ENCODE measurements at regions not wholly inside any gene's neighbourhood (a gene's known extent, or its start where the extent isn't known, plus 50 kb on each side); places are given as distances from the start of the nearest gene placed in this dataset.

- Mint-ChIP-seq H3K4me3 (ENCODE audit: unreplicated experiment) (no peak overlapping the region), H3K4me1 (ENCODE audit: low read depth, unreplicated experiment) (no peaks in the 10 kb centered on the region), H3K36me3 (ENCODE audit: unreplicated experiment) (no peaks in the 10 kb centered on the region), H3K9me3 (ENCODE audit: unreplicated experiment) (peaks cover 3% of the 10 kb centered on the region), H3K27ac (ENCODE audit: unreplicated experiment) (no peak overlapping the region), H3K27me3 (ENCODE audit: unreplicated experiment) (peaks cover 5% of the 10 kb centered on the region)
- TF ChIP-seq, protein P1, sequence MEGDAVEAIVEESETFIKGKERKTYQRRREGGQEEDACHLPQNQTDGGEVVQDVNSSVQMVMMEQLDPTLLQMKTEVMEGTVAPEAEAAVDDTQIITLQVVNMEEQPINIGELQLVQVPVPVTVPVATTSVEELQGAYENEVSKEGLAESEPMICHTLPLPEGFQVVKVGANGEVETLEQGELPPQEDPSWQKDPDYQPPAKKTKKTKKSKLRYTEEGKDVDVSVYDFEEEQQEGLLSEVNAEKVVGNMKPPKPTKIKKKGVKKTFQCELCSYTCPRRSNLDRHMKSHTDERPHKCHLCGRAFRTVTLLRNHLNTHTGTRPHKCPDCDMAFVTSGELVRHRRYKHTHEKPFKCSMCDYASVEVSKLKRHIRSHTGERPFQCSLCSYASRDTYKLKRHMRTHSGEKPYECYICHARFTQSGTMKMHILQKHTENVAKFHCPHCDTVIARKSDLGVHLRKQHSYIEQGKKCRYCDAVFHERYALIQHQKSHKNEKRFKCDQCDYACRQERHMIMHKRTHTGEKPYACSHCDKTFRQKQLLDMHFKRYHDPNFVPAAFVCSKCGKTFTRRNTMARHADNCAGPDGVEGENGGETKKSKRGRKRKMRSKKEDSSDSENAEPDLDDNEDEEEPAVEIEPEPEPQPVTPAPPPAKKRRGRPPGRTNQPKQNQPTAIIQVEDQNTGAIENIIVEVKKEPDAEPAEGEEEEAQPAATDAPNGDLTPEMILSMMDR (IDR thresholded peaks at IDR 0.05; ENCODE audit: partially characterized antibody, unreplicated experiment): no peak
- no peak for DNase-seq
Measured at GRCh38 chr7:145005601-145006000, 169.7 kb upstream of the TPK1 start.

- Mint-ChIP-seq H3K4me1 (ENCODE audit: low read depth, unreplicated experiment) (no peaks in the 10 kb centered on the region), H3K4me3 (ENCODE audit: unreplicated experiment) (no peak overlapping the region), H3K27me3 (ENCODE audit: unreplicated experiment) (peaks cover 2% of the 10 kb centered on the region), H3K36me3 (ENCODE audit: unreplicated experiment) (peaks cover 5% of the 10 kb centered on the region), H3K27ac (ENCODE audit: unreplicated experiment) (no peak overlapping the region), H3K9me3 (ENCODE audit: unreplicated experiment) (peaks cover 4% of the 10 kb centered on the region)
- TF ChIP-seq, protein P1 (IDR thresholded peaks at IDR 0.05; ENCODE audit: partially characterized antibody, unreplicated experiment): no peak
- no peak for DNase-seq
Measured at GRCh38 chr7:144997512-144997911, 161.7 kb upstream of the TPK1 start.

GRCh38 chr7:144995495-144995894 lies 159.6 kb upstream of the TPK1 start:
- peaks cover 1% of the 10 kb centered on the region for H3K9me3 Mint-ChIP-seq (ENCODE audit: unreplicated experiment)
- DNase-seq: no peak
- H3K27me3 Mint-ChIP-seq (ENCODE audit: unreplicated experiment): no peaks in the 10 kb centered on the region
- H3K4me1 Mint-ChIP-seq (ENCODE audit: low read depth, unreplicated experiment): peaks cover 6% of the 10 kb centered on the region
- H3K36me3 Mint-ChIP-seq (ENCODE audit: unreplicated experiment): peaks cover 5% of the 10 kb centered on the region
- no peak overlapping the region for H3K4me3 Mint-ChIP-seq (ENCODE audit: unreplicated experiment)
- TF ChIP-seq, protein P1 (IDR thresholded peaks at IDR 0.05; ENCODE audit: partially characterized antibody, unreplicated experiment): no peak
- no peak overlapping the region for H3K27ac Mint-ChIP-seq (ENCODE audit: unreplicated experiment)

GRCh38 chr7:144991041-144991440 lies 155.2 kb upstream of the TPK1 start:
- no peak overlapping the region for H3K4me3 Mint-ChIP-seq (ENCODE audit: unreplicated experiment)
- TF ChIP-seq, protein P1 (IDR thresholded peaks at IDR 0.05; ENCODE audit: partially characterized antibody, unreplicated experiment): no peak
- H3K27me3 Mint-ChIP-seq (ENCODE audit: unreplicated experiment): no peaks in the 10 kb centered on the region
- H3K9me3 Mint-ChIP-seq (ENCODE audit: unreplicated experiment): peaks cover 1% of the 10 kb centered on the region
- DNase-seq: no peak
- peaks cover 6% of the 10 kb centered on the region for H3K4me1 Mint-ChIP-seq (ENCODE audit: low read depth, unreplicated experiment)
- H3K27ac Mint-ChIP-seq (ENCODE audit: unreplicated experiment): peak overlapping the region; percentile 6
- peaks cover 5% of the 10 kb centered on the region for H3K36me3 Mint-ChIP-seq (ENCODE audit: unreplicated experiment)

DNA sequence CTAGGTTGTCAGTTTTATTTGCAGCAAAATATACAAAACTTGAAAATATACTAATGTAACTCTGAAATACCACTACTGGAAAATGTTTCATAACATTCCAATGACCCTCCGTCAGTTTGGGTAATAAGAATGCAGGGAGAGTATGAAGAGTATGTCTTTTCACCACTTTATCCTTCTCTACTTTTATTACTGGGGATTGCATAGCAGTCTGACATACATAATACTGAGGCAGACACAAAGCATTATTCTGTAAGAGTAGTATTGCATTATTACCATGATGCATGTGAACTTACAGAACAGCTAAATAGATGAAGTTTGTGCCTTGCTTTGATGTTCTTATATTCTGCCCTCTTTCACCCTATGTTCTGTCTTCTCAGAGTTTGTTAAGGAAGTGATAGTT lies 151.8 kb upstream of the TPK1 start:
- TF ChIP-seq, protein P1 (IDR thresholded peaks at IDR 0.05; ENCODE audit: partially characterized antibody, unreplicated experiment): no peak
- no peak for DNase-seq
- Mint-ChIP-seq H3K4me1 (ENCODE audit: low read depth, unreplicated experiment) (peaks cover 6% of the 10 kb centered on the region), H3K4me3 (ENCODE audit: unreplicated experiment) (no peak overlapping the region), H3K27me3 (ENCODE audit: unreplicated experiment) (no peaks in the 10 kb centered on the region), H3K27ac (ENCODE audit: unreplicated experiment) (no peak overlapping the region), H3K9me3 (ENCODE audit: unreplicated experiment) (no peaks in the 10 kb centered on the region), H3K36me3 (ENCODE audit: unreplicated experiment) (no peaks in the 10 kb centered on the region)
